H9 (cell line): ENCODE measurements at regions not wholly inside any gene's neighbourhood (a gene's known extent, or its start where the extent isn't known, plus 50 kb on each side); places are given as distances from the start of the nearest gene placed in this dataset.

Source experiments
- DNase-seq: peaks from one replicate; pipeline ENCODE4 v3.0.0-alpha.2; 2017
- H2AFZ ChIP-seq: one replicate; pipeline ENCODE4 v1.6.1; 2013; ENCODE audit warnings: mild to moderate bottlenecking, low read length, control low read depth, moderate library complexity
- H2AK5ac ChIP-seq: 2 replicates; pipeline ENCODE4 v1.6.1; 2013; ENCODE audit warnings: low read length, control low read depth, mixed read lengths; ENCODE audit not compliant: insufficient read length
- H2BK120ac ChIP-seq: one replicate; pipeline ENCODE4 v1.6.1; 2013; ENCODE audit warnings: low read depth, mild to moderate bottlenecking, low read length, control low read depth, inconsistent platforms; ENCODE audit not compliant: poor library complexity, severe bottlenecking
- H2BK12ac ChIP-seq: 2 replicates; pipeline ENCODE4 v1.6.1; 2013; ENCODE audit warnings: low read length, control low read depth, mixed read lengths, low read depth; ENCODE audit not compliant: insufficient read length
- H2BK15ac ChIP-seq: 2 replicates; pipeline ENCODE4 v1.6.1; 2013; ENCODE audit warnings: low read depth, low read length, control low read depth
- H2BK20ac ChIP-seq: one replicate; pipeline ENCODE4 v1.6.1; 2013; ENCODE audit warnings: low read depth, mild to moderate bottlenecking, low read length, control low read depth, inconsistent platforms; ENCODE audit not compliant: poor library complexity, severe bottlenecking
- H2BK5ac ChIP-seq: 2 replicates; pipeline ENCODE4 v1.6.1; 2013; ENCODE audit warnings: low read length, control low read depth, mixed read lengths; ENCODE audit not compliant: insufficient read length
- H3K14ac ChIP-seq: 2 replicates; pipeline ENCODE4 v1.6.1; 2013; ENCODE audit warnings: low read length, control low read depth; ENCODE audit not compliant: insufficient read depth
- H3K18ac ChIP-seq: 2 replicates; pipeline ENCODE4 v1.6.1; 2013; ENCODE audit warnings: low read depth, mild to moderate bottlenecking, mixed read lengths, low read length, control low read depth; ENCODE audit not compliant: insufficient read length
- H3K23ac ChIP-seq: 2 replicates; pipeline ENCODE4 v1.6.1; 2013; ENCODE audit warnings: low read length, control low read depth, mixed read lengths, low read depth; ENCODE audit not compliant: insufficient read length
- H3K23me2 ChIP-seq: 2 replicates; pipeline ENCODE4 v1.6.1; 2013; ENCODE audit warnings: low read depth, mild to moderate bottlenecking, mixed read lengths, low read length, control low read depth; ENCODE audit not compliant: insufficient read length, poor library complexity, severe bottlenecking
- H3K27ac ChIP-seq: 2 replicates; pipeline ENCODE4 v1.5.1; 2013; ENCODE audit warnings: low read length, control low read depth, mixed read lengths, low read depth; ENCODE audit not compliant: insufficient read length
- H3K27me3 ChIP-seq: 2 replicates; pipeline ENCODE4 v1.6.1; 2013; ENCODE audit warnings: low read length, control low read depth, inconsistent platforms; ENCODE audit not compliant: insufficient read depth
- H3K4ac ChIP-seq: 2 replicates; pipeline ENCODE4 v1.6.1; 2013; ENCODE audit warnings: low read depth, mild to moderate bottlenecking, control low read depth, inconsistent platforms, low read length, moderate library complexity
- H3K4me1 ChIP-seq: 2 replicates; pipeline ENCODE4 v1.6.1; 2013; ENCODE audit warnings: low read length, control low read depth, inconsistent platforms; ENCODE audit not compliant: insufficient read depth
- H3K4me2 ChIP-seq: 2 replicates; pipeline ENCODE4 v1.6.1; 2013; ENCODE audit warnings: low read length, control low read depth, mixed read lengths; ENCODE audit not compliant: insufficient read length, insufficient read depth
- H3K56ac ChIP-seq: 2 replicates; pipeline ENCODE4 v1.6.1; 2013; ENCODE audit warnings: low read depth, mild to moderate bottlenecking, mixed read lengths, low read length, control low read depth; ENCODE audit not compliant: insufficient read length
- H3K79me1 ChIP-seq: 2 replicates; pipeline ENCODE4 v1.6.1; 2013; ENCODE audit warnings: low read depth, mild to moderate bottlenecking, moderate library complexity, low read length, control low read depth, inconsistent platforms; ENCODE audit not compliant: insufficient read depth, poor library complexity, severe bottlenecking
- H3K79me2 ChIP-seq: 2 replicates; pipeline ENCODE4 v1.6.1; 2013; ENCODE audit warnings: low read length, control low read depth, inconsistent platforms; ENCODE audit not compliant: insufficient read depth
- H3K9ac ChIP-seq: 2 replicates; pipeline ENCODE4 v1.6.1; 2013; ENCODE audit warnings: low read length, control low read depth, mixed read lengths; ENCODE audit not compliant: insufficient read length; ENCODE audit errors: extremely low read depth
- H3K9me3 ChIP-seq: one replicate; pipeline ENCODE4 v1.6.1; 2013; ENCODE audit warnings: low read depth, low read length, inconsistent platforms; ENCODE audit not compliant: control insufficient read depth
- H3T11ph ChIP-seq: one replicate; pipeline ENCODE4 v1.6.1; 2013; ENCODE audit warnings: mild to moderate bottlenecking, low read length, control low read depth, inconsistent platforms
- H4K20me1 ChIP-seq: one replicate; pipeline ENCODE4 v1.6.1; 2013; ENCODE audit not compliant: control insufficient read depth, insufficient read length, insufficient read depth
- H4K5ac ChIP-seq: 2 replicates; pipeline ENCODE4 v1.6.1; 2013; ENCODE audit warnings: low read depth, mild to moderate bottlenecking, mixed read lengths, low read length, control low read depth; ENCODE audit not compliant: insufficient read length
- H4K8ac ChIP-seq: replicated peaks from 2 replicates; pipeline ENCODE4 v1.6.1; 2013; ENCODE audit warnings: low read length, control low read depth, mixed read lengths, low read depth; ENCODE audit not compliant: insufficient read length
- H4K91ac ChIP-seq: 2 replicates; pipeline ENCODE4 v1.6.1; 2013; ENCODE audit warnings: low read depth, mild to moderate bottlenecking, moderate library complexity, mixed read lengths, low read length, control low read depth; ENCODE audit not compliant: insufficient read length
- H3K27ac Mint-ChIP-seq, 3 experiments: 2 replicates in 2 of 3; 3 replicates in 1 of 3; pipeline ENCODE4 v1.8.0; 2020 to 2021; ENCODE audit warnings: mixed read lengths in 3 of 3, mild to moderate bottlenecking in 1 of 3, moderate library complexity in 1 of 3
- H3K27me3 Mint-ChIP-seq: 2 replicates; pipeline ENCODE4 v1.8.0; 2021; ENCODE audit warnings: low read depth, mild to moderate bottlenecking, moderate library complexity, mixed read lengths
- H3K36me3 Mint-ChIP-seq, 3 experiments: 2 replicates in 2 of 3; 3 replicates in 1 of 3; pipeline ENCODE4 v1.8.0; 2020 to 2021; ENCODE audit warnings: low read depth in 3 of 3, mixed read lengths in 3 of 3; ENCODE audit not compliant: insufficient read depth in 1 of 3
- H3K4me1 Mint-ChIP-seq, 2 experiments: 2 replicates each; pipeline ENCODE4 v1.8.0; 2020; ENCODE audit warnings: mixed read lengths in 2 of 2
- H3K4me3 Mint-ChIP-seq, 2 experiments: 2 replicates in 1 of 2; 3 replicates in 1 of 2; pipeline ENCODE4 v1.8.0; 2020 to 2021; ENCODE audit warnings: mild to moderate bottlenecking in 2 of 2, mixed read lengths in 2 of 2, moderate library complexity in 1 of 2
- H3K9me3 Mint-ChIP-seq, 2 experiments: 2 replicates in 1 of 2; 3 replicates in 1 of 2; pipeline ENCODE4 v1.8.0; 2020; ENCODE audit warnings: mild to moderate bottlenecking in 2 of 2, mixed read lengths in 2 of 2, moderate library complexity in 1 of 2
- WGBS: extraction: QIAGEN DNeasy Blood & Tissue Kit; methylation state at CpG from one replicate; pipeline ENCODE4 v1.1.7; 2013; ENCODE audit warnings: missing lambda C conversion rate, low lambda C conversion rate, mixed read lengths; ENCODE audit not compliant: insufficient read length; ENCODE audit errors: extremely low coverage; 5-methylcytosine and 5-hydroxymethylcytosine counted together
- TF ChIP-seq, protein P1 (sequence below): fragments of 200-600 bp; sonication (generic); conservative IDR thresholded peaks from 3 replicates; pipeline ENCODE4 v1.8.0; 2021; ENCODE audit warnings: antibody characterized with exemption, mild to moderate bottlenecking

DNA sequence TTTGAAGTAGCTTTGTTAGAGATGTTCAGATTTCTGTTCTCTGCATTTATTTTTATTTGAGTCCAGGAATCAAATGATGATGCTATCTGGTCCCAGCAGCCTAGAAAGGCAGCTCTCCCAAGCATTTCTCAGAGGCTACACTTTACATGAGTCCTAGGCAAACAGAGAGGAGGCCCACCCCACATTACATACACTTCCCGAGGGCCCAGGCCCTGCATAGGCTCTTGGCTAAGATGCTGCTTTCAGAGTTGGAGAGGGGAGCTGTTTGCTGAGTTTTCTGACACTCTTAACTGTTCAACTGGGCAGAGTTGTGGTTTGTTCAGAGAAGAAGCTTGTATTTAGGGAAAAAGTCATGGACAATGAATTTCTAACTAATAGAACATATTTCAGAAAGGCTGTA, 117.9 kb upstream of the RGMA start:
- Histone ChIP-seq H2BK120ac (no peak overlapping the region), H3K9ac (no peak overlapping the region), H3K27me3 (no peaks in the 10 kb centered on the region), H3K4me2 (no peak overlapping the region), H3K79me1 (no peaks in the 10 kb centered on the region), H2BK5ac (no peak overlapping the region), H3K4ac (no peak overlapping the region), H3T11ph (no peak overlapping the region), H3K79me2 (no peaks in the 10 kb centered on the region), H3K18ac (no peak overlapping the region), H3K23me2 (no peaks in the 10 kb centered on the region), H4K8ac (no peak overlapping the region), H2BK20ac (no peak overlapping the region), H4K5ac (no peak overlapping the region), H3K56ac (no peak overlapping the region), H4K91ac (no peak overlapping the region), H4K20me1 (no peaks in the 10 kb centered on the region), H2BK15ac (no peak overlapping the region), H2AK5ac (no peak overlapping the region), H2BK12ac (no peak overlapping the region), H3K9me3 (no peaks in the 10 kb centered on the region), H2AFZ (no peak overlapping the region), H3K4me1 (no peaks in the 10 kb centered on the region), H3K14ac (no peak overlapping the region), H3K23ac (no peak overlapping the region), H3K27ac (no peak overlapping the region)
- no peak for DNase-seq
- H3K27me3 Mint-ChIP-seq, result peaks cover 13% of the 10 kb centered on the region
- H3K9me3 Mint-ChIP-seq, result peaks cover 0 to 1% of the 10 kb centered on the region in 2 experiments; a peak in 2 of 5 replicates
- peaks cover 17 to 18% of the 10 kb centered on the region in 2 experiments for H3K4me1 Mint-ChIP-seq
- TF ChIP-seq, protein P1, sequence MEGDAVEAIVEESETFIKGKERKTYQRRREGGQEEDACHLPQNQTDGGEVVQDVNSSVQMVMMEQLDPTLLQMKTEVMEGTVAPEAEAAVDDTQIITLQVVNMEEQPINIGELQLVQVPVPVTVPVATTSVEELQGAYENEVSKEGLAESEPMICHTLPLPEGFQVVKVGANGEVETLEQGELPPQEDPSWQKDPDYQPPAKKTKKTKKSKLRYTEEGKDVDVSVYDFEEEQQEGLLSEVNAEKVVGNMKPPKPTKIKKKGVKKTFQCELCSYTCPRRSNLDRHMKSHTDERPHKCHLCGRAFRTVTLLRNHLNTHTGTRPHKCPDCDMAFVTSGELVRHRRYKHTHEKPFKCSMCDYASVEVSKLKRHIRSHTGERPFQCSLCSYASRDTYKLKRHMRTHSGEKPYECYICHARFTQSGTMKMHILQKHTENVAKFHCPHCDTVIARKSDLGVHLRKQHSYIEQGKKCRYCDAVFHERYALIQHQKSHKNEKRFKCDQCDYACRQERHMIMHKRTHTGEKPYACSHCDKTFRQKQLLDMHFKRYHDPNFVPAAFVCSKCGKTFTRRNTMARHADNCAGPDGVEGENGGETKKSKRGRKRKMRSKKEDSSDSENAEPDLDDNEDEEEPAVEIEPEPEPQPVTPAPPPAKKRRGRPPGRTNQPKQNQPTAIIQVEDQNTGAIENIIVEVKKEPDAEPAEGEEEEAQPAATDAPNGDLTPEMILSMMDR, result no peak
- H3K36me3 Mint-ChIP-seq, result peaks cover 0 to 1% (median 0%) of the 10 kb centered on the region in 3 experiments; a peak in 2 of 7 replicates
- H3K4me3 Mint-ChIP-seq, result no peak overlapping the region
- no CpG with 5 or more reads among the region's 1 CpG for WGBS
- H3K27ac Mint-ChIP-seq, result no peak overlapping the region
